Midbrain (tissue), 1 donor: ENCODE measurements at regions not wholly inside any gene's neighbourhood (a gene's known extent, or its start where the extent isn't known, plus 50 kb on each side); places are given as distances from the start of the nearest gene placed in this dataset.

ENCODE experiments used
- DNase-seq: peaks from one replicate; lab custom pipeline; 2025; lab: John Stamatoyannopoulos, UW

DNA sequence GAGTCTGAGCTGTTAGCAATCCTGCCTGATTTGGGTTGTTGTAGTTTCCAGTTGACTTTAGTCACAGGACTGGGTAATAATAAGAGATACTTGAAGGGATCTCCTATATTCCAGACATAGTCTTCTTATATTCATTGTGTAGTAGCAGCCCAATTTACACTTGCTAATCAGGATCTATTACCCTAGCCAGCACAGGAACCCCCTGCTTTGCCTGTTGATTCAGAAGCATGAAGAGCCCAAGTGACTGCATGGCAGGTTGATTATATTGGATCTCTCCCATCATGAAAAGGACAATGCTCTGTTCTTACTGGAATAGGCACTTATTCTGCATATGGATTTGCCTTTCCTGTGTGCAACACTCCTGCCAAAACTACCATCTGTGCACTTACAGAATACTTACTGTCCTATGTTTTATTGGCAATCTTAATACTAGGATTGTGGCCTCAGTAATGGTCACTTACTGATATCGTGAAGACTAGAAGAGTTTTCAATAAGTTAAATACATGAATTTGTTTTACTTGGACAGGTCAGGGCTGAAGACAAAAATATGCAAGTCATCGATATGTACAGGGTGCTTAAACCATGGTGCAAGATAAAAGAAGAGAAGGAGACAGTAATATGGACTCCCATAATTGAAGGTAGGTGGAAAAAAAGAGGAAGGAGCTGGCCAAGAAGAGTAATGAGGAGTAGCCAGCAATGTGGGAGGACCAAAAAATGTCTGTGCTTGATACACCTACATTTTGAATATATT lies 304.1 kb downstream of the MCTP2 start:
- DNase-seq, result no peak

DNA sequence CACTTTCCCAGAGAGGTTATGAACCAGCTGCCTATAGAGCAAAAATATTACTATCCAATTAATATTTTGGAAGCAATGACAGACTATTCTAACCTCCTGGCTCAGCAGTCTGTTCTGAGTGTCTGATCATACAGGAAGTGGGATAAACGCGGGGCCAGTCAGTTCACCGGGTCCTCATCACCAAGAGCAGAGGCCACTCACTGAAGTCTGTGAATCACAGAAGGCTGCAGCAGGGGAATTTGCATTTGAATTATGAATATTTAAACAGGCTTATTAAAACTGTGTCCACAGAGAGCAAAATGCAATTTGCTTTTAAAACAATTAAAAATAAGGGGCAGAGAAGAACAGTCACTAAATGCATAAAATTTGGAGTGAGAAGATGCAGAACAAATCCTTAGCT lies 305.2 kb downstream of the MCTP2 start:
- DNase-seq, result no peak

DNA sequence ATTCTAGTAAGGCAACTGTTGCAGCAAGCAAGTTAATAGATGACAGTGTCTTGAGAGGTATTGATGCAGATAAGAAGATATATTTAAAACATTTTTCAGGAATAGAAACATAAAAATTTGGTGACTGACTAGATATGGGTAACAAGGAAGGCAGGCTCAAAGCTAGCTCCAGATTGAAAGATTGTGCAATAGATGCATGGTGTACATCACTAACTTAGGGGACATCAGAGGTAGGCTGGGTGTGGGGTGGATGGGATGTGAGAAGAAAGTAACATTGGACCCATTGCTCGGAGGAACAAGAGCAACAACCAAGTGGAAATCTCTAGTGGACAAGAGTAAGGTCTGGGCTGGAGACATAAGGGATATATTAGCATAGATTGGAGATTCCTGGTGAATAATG lies 306.9 kb downstream of the MCTP2 start:
- DNase-seq, result no peak

- DNase-seq, result no peak
These were observed 311.0 kb downstream of the MCTP2 start for GRCh38 chr15:94542391-94542790.

DNA sequence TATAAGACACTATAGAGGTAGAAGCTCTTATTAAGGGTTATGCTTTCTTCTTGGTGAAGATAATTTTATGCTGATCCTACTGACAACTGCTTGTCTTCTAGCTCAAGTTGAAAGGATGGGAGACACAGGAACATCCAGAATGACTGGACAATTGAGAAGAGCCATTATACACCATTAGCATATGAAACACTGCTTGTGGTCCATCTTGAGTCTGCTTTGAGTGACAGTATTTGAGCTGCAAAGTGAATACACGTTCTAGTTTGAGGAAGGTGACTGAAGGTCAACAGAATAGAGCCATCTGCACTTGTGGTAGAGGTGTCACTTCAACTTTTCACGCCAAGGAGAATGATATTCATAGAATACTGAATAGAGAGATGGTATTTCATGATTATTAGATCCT lies 315.4 kb downstream of the MCTP2 start:
- DNase-seq, result no peak

- no peak for DNase-seq
These were observed 316.4 kb downstream of the MCTP2 start for GRCh38 chr15:94547711-94548110.

DNA sequence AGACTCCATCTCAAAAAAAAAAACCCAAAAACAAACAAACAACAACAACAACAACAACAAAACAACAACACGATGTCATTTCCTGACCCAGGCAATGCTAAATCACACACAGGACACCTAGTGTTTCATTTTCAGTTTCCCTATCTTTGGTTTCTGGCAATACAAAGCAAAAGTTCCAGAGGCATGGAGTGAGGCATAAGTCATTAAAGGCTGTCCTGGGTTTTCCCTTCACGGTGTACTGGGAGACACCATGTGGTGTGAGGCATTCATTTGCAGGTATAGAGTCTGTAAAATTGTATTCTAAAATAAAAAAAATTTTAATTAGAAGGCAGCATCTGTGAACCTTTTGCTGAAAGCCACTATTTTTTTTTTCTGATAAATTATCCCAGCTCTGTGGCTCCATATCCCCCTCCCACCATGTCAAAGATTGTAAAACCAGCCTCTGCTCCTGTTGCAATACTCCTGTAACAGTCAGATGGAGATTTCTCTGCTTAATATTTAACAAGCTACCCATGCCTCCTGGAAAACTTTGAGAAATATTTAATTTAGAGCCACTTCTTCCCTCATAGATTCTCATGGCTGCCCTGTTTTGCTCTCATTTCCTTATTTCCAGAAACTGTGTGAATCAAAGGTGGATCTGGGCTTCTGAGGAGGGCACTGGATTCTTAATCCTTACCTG lies 324.6 kb downstream of the MCTP2 start:
- no peak for DNase-seq

DNA sequence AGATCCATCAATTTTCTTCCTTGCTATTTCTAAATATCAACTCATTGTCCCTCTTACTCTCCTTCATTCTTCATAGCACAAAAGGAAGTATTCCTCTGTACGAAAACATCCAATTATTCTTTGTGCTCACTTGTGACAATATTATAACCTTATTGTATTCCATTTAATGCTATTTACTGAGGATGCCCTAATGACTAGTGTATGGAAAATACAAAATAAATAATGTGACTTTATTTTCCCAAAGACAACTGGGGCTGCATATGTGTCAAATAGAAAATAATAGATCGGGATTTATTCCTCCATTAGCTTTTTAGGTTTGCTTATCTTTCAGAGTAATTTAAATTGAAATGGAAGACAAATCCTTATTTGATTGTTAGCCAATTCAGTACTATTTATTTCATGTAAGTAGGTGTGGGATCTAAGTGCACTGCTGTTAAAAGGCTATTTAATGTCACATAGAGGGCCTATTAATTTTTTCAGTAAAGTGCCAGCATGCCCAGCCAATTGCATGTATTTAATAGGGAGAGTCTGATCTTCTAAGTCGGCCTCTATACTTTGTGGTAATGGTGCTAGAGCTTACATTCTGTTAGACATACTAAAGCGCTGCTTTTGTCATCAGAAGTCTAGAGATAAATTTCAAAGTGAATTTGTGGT lies 329.8 kb downstream of the MCTP2 start:
- DNase-seq, result no peak

GRCh38 chr15:94563456-94563855 lies 332.1 kb downstream of the MCTP2 start:
- DNase-seq, result no peak

DNA sequence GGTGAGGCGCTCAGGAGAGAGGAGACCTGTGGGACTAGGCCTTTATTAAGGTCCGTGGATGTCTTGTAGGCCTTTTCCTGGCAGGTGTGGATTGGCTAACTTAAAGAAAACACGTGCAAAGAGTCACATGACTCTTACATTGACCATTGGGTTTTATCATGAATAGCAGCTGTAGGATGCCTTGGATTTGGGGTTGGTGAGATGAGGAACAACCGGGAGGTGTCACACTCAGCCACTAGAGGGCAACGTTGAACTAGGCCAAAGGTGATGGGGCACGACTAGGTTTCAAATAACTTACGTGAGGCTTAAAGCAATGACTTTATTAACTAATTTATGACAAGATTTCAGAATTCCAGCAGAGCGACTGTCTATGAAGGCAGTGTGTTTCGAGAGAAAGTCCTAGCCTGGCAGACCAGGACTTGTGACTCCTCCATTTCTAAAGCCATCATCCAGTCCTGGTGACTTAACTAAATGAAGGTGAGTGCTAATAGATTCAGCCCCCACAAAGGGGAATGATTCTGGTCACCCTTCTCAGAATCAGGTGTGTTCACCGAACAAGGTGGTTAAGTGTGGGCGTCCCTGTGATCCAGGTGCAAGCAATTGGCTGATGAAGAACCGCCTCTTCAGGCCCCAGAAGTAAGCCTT lies 345.6 kb downstream of the MCTP2 start:
- peak; percentile 9 for DNase-seq

DNA sequence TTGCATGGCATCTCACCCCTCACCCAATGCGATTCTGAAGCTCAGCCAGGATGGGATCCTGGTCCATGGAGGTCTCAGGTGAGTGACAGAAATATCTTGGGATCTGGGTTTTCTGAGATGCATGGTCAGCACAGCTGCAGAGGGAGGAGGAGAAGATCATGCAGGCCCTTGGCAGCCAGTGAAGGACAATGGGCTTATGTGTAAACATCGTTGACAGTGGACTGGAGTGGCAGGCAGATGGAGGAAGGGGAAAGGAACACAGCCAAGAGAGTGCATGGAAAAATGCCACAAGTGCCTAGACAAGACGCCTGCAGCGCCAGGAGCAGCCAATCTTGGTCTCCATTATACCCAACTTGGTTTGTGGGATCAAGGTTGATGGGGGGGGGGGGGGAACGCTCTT lies 347.9 kb downstream of the MCTP2 start:
- peak; percentile 3 for DNase-seq

DNA sequence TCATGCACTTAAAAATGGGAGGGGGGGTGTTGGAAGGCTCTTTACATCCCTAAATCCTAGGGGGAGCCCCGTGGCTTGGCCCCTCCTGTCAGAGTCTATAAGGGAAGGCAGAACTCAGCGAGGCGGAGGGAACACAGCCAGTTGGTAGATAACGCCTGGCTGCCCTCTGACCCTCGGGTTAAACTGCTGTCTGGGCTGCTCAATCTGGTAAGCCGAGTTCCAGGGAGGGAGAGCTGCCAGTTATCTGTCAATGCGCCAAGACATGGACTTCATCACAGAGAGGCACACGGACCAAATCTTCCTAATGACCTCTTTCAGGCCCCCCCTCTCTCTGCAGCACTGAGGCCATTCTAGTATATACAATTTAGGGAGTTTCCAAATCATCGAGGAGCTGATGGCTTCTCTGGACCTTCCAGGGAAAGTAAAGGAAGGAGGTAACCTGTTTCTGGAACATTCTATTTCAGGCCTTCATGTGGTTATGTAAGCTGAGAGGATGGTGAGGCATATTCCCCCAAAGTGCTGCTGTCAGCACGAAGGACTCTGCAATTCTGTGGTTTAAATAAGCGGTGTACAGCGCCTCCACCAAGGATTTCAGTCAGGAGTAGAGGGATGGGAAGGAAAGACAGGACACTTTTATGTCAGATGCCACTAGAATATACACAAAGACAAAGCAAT lies 349.0 kb downstream of the MCTP2 start:
- DNase-seq, result no peak

- DNase-seq, result peak; percentile 31
These were observed 351.0 kb downstream of the MCTP2 start for GRCh38 chr15:94582368-94582767.

GRCh38 chr15:94584833-94585244 lies 353.5 kb downstream of the MCTP2 start:
- no peak for DNase-seq

DNA sequence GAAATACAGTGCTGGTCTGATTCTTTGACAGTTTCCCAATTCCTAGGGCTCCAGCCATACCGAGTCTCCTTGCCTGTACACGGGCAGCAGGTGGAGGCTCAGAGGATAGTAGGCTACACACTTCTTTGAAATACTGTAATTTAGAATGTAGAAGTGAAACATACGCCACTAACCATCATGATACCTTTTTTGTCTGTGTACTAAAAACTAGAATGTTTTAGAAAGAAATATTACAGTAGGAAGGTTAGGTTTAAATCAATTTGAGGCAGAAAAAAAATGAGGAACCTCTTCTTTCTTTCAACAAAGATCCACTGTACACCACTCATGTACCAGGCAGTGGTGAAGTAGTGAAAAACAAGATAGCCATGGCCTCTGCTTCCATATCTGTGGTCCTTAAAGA lies 354.7 kb downstream of the MCTP2 start:
- no peak for DNase-seq

GRCh38 chr15:94587113-94587512 lies 355.8 kb downstream of the MCTP2 start:
- DNase-seq, result no peak

- DNase-seq, result no peak
These were observed 357.6 kb downstream of the MCTP2 start for GRCh38 chr15:94588993-94589392.

DNA sequence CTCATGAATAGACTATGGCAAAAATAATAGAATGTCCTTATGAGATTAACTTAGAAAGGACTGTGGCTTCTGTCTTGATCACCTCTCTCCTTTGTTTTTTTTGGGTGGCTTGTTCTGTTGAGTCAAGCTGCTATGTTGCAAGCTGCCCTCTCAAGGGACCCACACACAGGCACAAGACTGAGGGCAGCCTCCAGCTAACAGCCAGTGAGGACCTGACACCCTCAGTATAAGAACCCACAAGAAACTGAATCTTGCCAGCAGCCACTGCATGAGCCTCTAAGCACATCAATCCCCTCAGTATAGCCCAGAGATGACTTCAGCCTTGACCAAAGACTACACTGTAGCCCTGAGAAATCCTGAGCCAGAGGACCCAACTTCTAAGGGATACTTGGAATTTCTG lies 361.1 kb downstream of the MCTP2 start:
- DNase-seq, result no peak

GRCh38 chr15:94596707-94597106 lies 365.3 kb downstream of the MCTP2 start:
- no peak for DNase-seq

- DNase-seq, result no peak
These were observed 369.1 kb downstream of the MCTP2 start for GRCh38 chr15:94600505-94600904.

GRCh38 chr15:94602754-94603470 lies 371.6 kb downstream of the MCTP2 start:
- no peak for DNase-seq
